HCT116 (cell line): ENCODE measurements at regions not wholly inside any gene's neighbourhood (a gene's known extent, or its start where the extent isn't known, plus 50 kb on each side); places are given as distances from the start of the nearest gene placed in this dataset.

Source experiments
- ATAC-seq: fragments of 200-7000 bp; cut with Tn5 transposase; 2 replicates; pipeline ENCODE4 v1.9.1; 2020; ENCODE audit warnings: mild to moderate bottlenecking, moderate library complexity
- BruUV-seq: library from RNA; stranded (reverse); fragments of 400-500 nt; replicated peaks from 2 replicates; lab custom pipeline; 2021; lab: Mats Ljungman, UMichigan
- CTCF ChIA-PET: fragments of 300-600 bp; sonication (Branson Sonifier 250); formaldehyde crosslinking; loops from one replicate; lab custom pipeline; 2021; ENCODE audit warnings: antibody characterized with exemption; lab: Charles Lee
- POLR2A ChIA-PET: fragments of 300-600, 350-600 bp; sonication (Branson Sonifier 250); formaldehyde crosslinking; loops from one replicate; lab custom pipeline; 2021; ENCODE audit warnings: antibody characterized with exemption; lab: Charles Lee
- RAD21 ChIA-PET, 2 experiments: fragments of 300-600 bp; sonication (Branson Sonifier 250); formaldehyde crosslinking; loops; one replicate each; lab custom pipeline; 2023; ENCODE audit warnings: low total read pairs in 2 of 2; ENCODE audit not compliant: uncharacterized antibody in 2 of 2, unreplicated experiment in 2 of 2, low non-redundant PET in 1 of 2; lab: Charles Lee
- DNase-seq: peaks from one replicate; pipeline ENCODE4 v3.0.0-alpha.2; 2010; ENCODE audit warnings: low read depth, low spot score
- H2AFZ ChIP-seq: fragments of 200-600 bp; shearing (Covaris generic), sonication (generic); 2 replicates; pipeline ENCODE4 v1.6.1; 2017; ENCODE audit warnings: low read depth, mixed run types, mixed read lengths, antibody characterized with exemption, low read length; ENCODE audit not compliant: poor library complexity, severe bottlenecking
- H3K27ac ChIP-seq: 2 replicates; pipeline ENCODE4 v1.5.1; 2012; ENCODE audit warnings: low read depth, low read length
- H3K27me3 ChIP-seq: fragments of 200-600 bp; sonication (generic); 2 replicates; pipeline ENCODE4 v1.6.1; 2016; ENCODE audit warnings: mixed run types, low read length, mixed read lengths; ENCODE audit not compliant: insufficient read depth
- H3K36me3 ChIP-seq, 2 experiments: fragments of 200-500 bp in 1 of 2; fragments of 200-600 bp in 1 of 2; sonication (Bioruptor generic) in 1 of 2; sonication (generic) in 1 of 2; 2 replicates each; pipeline versions ENCODE4 v1.5.1 to v1.6.1; 2014 to 2016; ENCODE audit warnings: low read length in 2 of 2, inconsistent platforms in 1 of 2, mixed read lengths in 1 of 2, mixed run types in 1 of 2; ENCODE audit not compliant: insufficient read depth in 2 of 2, control insufficient read depth in 1 of 2
- H3K4me1 ChIP-seq, 2 experiments: fragments of 200-600 bp in 1 of 2; sonication (generic) in 1 of 2; 2 replicates each; pipeline versions ENCODE4 v1.5.1 to v1.6.1; 2012 to 2017; ENCODE audit warnings: low read length in 2 of 2, inconsistent platforms in 1 of 2, mild to moderate bottlenecking in 1 of 2, mixed read lengths in 1 of 2, mixed run types in 1 of 2, moderate library complexity in 1 of 2; ENCODE audit not compliant: insufficient read depth in 2 of 2, control insufficient read depth in 1 of 2
- H3K4me2 ChIP-seq: fragments of 200-600 bp; sonication (generic); 2 replicates; pipeline ENCODE4 v1.6.1; 2017; ENCODE audit warnings: mixed run types, low read length, mixed read lengths
- H3K4me3 ChIP-seq, 2 experiments: fragments of 200-600 bp in 1 of 2; sonication (generic) in 1 of 2; replicated peaks in 1 of 2; 2 replicates each; pipeline ENCODE4 v1.5.1; 2011 to 2016; ENCODE audit warnings: low read length in 2 of 2, control low read depth in 1 of 2, low read depth in 1 of 2, mild to moderate bottlenecking in 1 of 2, mixed read lengths in 1 of 2, mixed run types in 1 of 2
- H3K79me2 ChIP-seq: fragments of 200-600 bp; sonication (generic); 2 replicates; pipeline ENCODE4 v1.6.1; 2017; ENCODE audit warnings: mild to moderate bottlenecking, mixed run types, low read length, moderate library complexity, mixed read lengths; ENCODE audit not compliant: insufficient read depth
- H3K9ac ChIP-seq: fragments of 200-600 bp; sonication (generic); 2 replicates; pipeline ENCODE4 v1.6.1; 2016; ENCODE audit warnings: low read length, mixed read lengths
- H3K9me2 ChIP-seq: fragments of 200-600 bp; sonication (generic), shearing (Covaris generic); 2 replicates; pipeline ENCODE4 v1.6.1; 2017; ENCODE audit warnings: mixed run types, mild to moderate bottlenecking, moderate library complexity; ENCODE audit not compliant: insufficient read depth
- H3K9me3 ChIP-seq, 2 experiments: fragments of 200-500 bp in 1 of 2; fragments of 200-600 bp in 1 of 2; sonication (Bioruptor generic) in 1 of 2; sonication (generic) in 1 of 2; 2 replicates each; pipeline ENCODE4 v1.6.1; 2014 to 2017; ENCODE audit warnings: low read length in 2 of 2, mixed read lengths in 2 of 2, inconsistent platforms in 1 of 2, low read depth in 1 of 2, mild to moderate bottlenecking in 1 of 2, mixed run types in 1 of 2, moderate library complexity in 1 of 2; ENCODE audit not compliant: control insufficient read depth in 1 of 2, insufficient read depth in 1 of 2
- H4K20me1 ChIP-seq: fragments of 200-600 bp; sonication (generic), shearing (Covaris generic); 2 replicates; pipeline ENCODE4 v1.6.1; 2017; ENCODE audit warnings: mixed run types, mild to moderate bottlenecking, moderate library complexity; ENCODE audit not compliant: insufficient read depth
- CEBPB ChIP-seq: IDR thresholded peaks from 2 replicates; pipeline ENCODE4 v1.6.1; 2012; ENCODE audit warnings: low read depth
- EGR1 ChIP-seq: IDR thresholded peaks from 2 replicates; pipeline ENCODE4 v1.6.1; 2012; ENCODE audit warnings: low read depth
- ELF1 ChIP-seq: IDR thresholded peaks from 2 replicates; pipeline ENCODE4 v1.6.1; 2012; ENCODE audit warnings: low read depth, borderline replicate concordance
- EZH2phosphoT487 ChIP-seq: fragments of 200-600 bp; IDR thresholded peaks from 2 replicates; pipeline ENCODE4 v1.6.1; 2018; ENCODE audit warnings: antibody characterized with exemption, borderline replicate concordance
- FOSL1 ChIP-seq: IDR thresholded peaks from 2 replicates; pipeline ENCODE4 v1.6.1; 2012; ENCODE audit warnings: low read depth
- MAX ChIP-seq: IDR thresholded peaks from 2 replicates; pipeline ENCODE4 v1.6.1; 2012
- REST ChIP-seq: IDR thresholded peaks from 2 replicates; pipeline ENCODE4 v1.6.1; 2012; ENCODE audit warnings: low read depth
- SRF ChIP-seq: IDR thresholded peaks from 2 replicates; pipeline ENCODE4 v1.6.1; 2012; ENCODE audit warnings: low read depth
- TCF7L2 ChIP-seq: IDR thresholded peaks from 2 replicates; pipeline ENCODE4 v1.7.0; 2011; ENCODE audit warnings: borderline replicate concordance, inconsistent platforms; ENCODE audit not compliant: insufficient read depth, insufficient read length; ENCODE audit errors: extremely low read depth
- intact Hi-C: fragments of 100-400 bp; cut with micrococcal nuclease; formaldehyde crosslinking; loops from 2 replicates; pipeline ENCODE4 v1.10.0; 2022
- TF ChIP-seq, protein P1 (sequence below), 3 experiments: fragments of 200-600 bp in 1 of 3; sonication (generic) in 1 of 3; IDR thresholded peaks in 2 of 3; conservative IDR thresholded peaks in 1 of 3; 2 replicates each; pipeline ENCODE4 v1.5.1; 2012 to 2017; ENCODE audit warnings: low read depth in 2 of 3, low read length in 2 of 3, antibody characterized with exemption in 1 of 3, borderline replicate concordance in 1 of 3, control low read depth in 1 of 3, mild to moderate bottlenecking in 1 of 3, mixed read lengths in 1 of 3, mixed run types in 1 of 3, moderate library complexity in 1 of 3; ENCODE audit not compliant: insufficient read depth in 1 of 3
- TF ChIP-seq, protein P2 (sequence below): IDR thresholded peaks from 2 replicates; pipeline ENCODE4 v1.6.1; 2012

DNA sequence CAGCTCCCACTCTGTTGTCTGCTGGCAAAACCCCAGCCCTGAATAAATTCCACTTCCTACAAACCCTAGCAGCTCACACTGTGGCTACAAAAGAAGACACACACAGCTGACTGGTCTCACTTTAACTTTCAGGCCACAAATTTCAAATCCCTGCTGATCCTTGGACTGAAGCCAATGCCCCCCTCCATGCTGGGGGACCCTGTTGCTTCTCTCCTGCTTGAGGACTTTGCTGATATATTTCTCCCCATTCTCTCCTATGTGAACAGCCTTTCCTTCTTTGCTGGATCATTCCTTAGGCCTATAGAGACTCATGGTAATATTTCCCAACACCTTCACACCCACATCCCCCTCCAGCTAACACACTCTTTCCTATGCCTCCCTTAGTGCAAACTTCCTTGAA, 79.6 kb upstream of the ADRA1B start:
- Histone ChIP-seq H3K4me1 (peaks cover 0 to 4% of the 10 kb centered on the region in 2 experiments; a peak in 1 of 4 replicates), H3K27ac (no peak overlapping the region), H3K4me2 (no peak overlapping the region), H3K79me2 (no peaks in the 10 kb centered on the region), H3K9me2 (no peaks in the 10 kb centered on the region), H3K27me3 (no peaks in the 10 kb centered on the region), H2AFZ (no peak overlapping the region), H3K4me3 (no peak overlapping the region), H3K36me3 (no peaks in the 10 kb centered on the region), H3K9ac (no peak overlapping the region), H4K20me1 (no peaks in the 10 kb centered on the region), H3K9me3 (no peaks in the 10 kb centered on the region)
- RAD21 ChIA-PET, result no interaction called here
- POLR2A ChIA-PET, result no interaction called here
- ATAC-seq (no peak), DNase-seq (no peak)
- no TSS peak for BruUV-seq
- intact Hi-C loops, result no loop called here
- CTCF ChIA-PET, result no interaction called here
- TF ChIP-seq TCF7L2 (no peak), SRF (no peak), FOSL1 (no peak), CEBPB (no peak), MAX (no peak), EZH2phosphoT487 (no peak), ELF1 (no peak), REST (no peak), EGR1 (no peak)
- TF ChIP-seq, protein P1, sequence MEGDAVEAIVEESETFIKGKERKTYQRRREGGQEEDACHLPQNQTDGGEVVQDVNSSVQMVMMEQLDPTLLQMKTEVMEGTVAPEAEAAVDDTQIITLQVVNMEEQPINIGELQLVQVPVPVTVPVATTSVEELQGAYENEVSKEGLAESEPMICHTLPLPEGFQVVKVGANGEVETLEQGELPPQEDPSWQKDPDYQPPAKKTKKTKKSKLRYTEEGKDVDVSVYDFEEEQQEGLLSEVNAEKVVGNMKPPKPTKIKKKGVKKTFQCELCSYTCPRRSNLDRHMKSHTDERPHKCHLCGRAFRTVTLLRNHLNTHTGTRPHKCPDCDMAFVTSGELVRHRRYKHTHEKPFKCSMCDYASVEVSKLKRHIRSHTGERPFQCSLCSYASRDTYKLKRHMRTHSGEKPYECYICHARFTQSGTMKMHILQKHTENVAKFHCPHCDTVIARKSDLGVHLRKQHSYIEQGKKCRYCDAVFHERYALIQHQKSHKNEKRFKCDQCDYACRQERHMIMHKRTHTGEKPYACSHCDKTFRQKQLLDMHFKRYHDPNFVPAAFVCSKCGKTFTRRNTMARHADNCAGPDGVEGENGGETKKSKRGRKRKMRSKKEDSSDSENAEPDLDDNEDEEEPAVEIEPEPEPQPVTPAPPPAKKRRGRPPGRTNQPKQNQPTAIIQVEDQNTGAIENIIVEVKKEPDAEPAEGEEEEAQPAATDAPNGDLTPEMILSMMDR (IDR thresholded peaks at IDR 0.05 in 2 of 3, conservative IDR thresholded peaks at IDR 0.05 in 1 of 3; ENCODE audit: borderline replicate concordance in 1 of 3, insufficient read depth in 1 of 3, low read depth in 2 of 3, low read length in 2 of 3), result no peak
- TF ChIP-seq, protein P2, sequence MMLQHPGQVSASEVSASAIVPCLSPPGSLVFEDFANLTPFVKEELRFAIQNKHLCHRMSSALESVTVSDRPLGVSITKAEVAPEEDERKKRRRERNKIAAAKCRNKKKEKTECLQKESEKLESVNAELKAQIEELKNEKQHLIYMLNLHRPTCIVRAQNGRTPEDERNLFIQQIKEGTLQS, result no peak
